Breast epithelium (tissue), 3 donors: ENCODE measurements at regions not wholly inside any gene's neighbourhood (a gene's known extent, or its start where the extent isn't known, plus 50 kb on each side); places are given as distances from the start of the nearest gene placed in this dataset.

Experiments
- POLR2A ChIP-seq: fragments of 450-650 bp; IDR thresholded peaks from one replicate; pipeline ENCODE4 v1.6.1; 2016; ENCODE audit warnings: antibody characterized with exemption, mild to moderate bottlenecking, moderate library complexity
- TF ChIP-seq, protein P1 (sequence below), 3 donors: fragments of 450-650 bp; IDR thresholded peaks; one replicate each; pipeline ENCODE4 v1.5.1; 2016 to 2017; ENCODE audit warnings: antibody characterized with exemption in 3 of 3, mild to moderate bottlenecking in 3 of 3, moderate library complexity in 3 of 3

- TF ChIP-seq, protein P1, sequence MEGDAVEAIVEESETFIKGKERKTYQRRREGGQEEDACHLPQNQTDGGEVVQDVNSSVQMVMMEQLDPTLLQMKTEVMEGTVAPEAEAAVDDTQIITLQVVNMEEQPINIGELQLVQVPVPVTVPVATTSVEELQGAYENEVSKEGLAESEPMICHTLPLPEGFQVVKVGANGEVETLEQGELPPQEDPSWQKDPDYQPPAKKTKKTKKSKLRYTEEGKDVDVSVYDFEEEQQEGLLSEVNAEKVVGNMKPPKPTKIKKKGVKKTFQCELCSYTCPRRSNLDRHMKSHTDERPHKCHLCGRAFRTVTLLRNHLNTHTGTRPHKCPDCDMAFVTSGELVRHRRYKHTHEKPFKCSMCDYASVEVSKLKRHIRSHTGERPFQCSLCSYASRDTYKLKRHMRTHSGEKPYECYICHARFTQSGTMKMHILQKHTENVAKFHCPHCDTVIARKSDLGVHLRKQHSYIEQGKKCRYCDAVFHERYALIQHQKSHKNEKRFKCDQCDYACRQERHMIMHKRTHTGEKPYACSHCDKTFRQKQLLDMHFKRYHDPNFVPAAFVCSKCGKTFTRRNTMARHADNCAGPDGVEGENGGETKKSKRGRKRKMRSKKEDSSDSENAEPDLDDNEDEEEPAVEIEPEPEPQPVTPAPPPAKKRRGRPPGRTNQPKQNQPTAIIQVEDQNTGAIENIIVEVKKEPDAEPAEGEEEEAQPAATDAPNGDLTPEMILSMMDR (IDR thresholded peaks at IDR 0.05) = no peak
- no peak for TF ChIP-seq POLR2A
Observed at GRCh38 chr14:51396222-51396815, 156.3 kb downstream of the TMX1 start.
